OCI-LY1 (cell line): ENCODE measurements at regions not wholly inside any gene's neighbourhood (a gene's known extent, or its start where the extent isn't known, plus 50 kb on each side); places are given as distances from the start of the nearest gene placed in this dataset.

Experiments used
- CTCF ChIP-seq: fragments of 200-600 bp; sonication (generic), shearing (Covaris generic); IDR thresholded peaks from 2 replicates; pipeline ENCODE4 v1.5.1; 2017; ENCODE audit warnings: mild to moderate bottlenecking, antibody characterized with exemption, low read length, moderate library complexity, mixed read lengths
- EZH2 ChIP-seq: fragments of 200-600 bp; sonication (generic), shearing (Covaris generic); IDR thresholded peaks from 2 replicates; pipeline ENCODE4 v1.8.0; 2017; ENCODE audit warnings: borderline replicate concordance, mixed run types, mild to moderate bottlenecking, antibody characterized with exemption, low read length, moderate library complexity, mixed read lengths

- TF ChIP-seq CTCF (no peak), EZH2 (no peak)
These were observed 288.7 kb downstream of the RPAP3 start for GRCh38 chr12:47417121-47417520.
